ENCODE measurements at regions not wholly inside any gene's neighbourhood (a gene's known extent, or its start where the extent isn't known, plus 50 kb on each side); places are given as distances from the start of the nearest gene placed in this dataset.

DNA sequence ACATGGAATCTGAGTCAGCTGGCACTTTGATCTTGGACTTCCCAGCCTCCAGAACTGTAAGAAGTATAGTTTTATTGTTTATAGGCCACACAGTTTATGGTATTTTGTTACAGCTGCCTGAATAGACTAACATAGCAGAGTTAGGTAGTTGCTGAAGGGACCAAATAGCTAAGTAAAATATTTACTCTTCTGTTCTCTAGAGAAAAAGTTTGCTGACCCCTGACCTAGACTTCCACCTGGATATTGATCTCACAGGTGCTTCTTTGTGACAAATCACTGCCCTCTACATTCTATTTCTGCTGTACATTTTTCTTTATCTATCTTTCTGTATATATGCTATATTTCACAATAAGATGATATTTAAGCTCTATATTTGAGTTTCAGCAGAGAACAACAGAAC is 212.5 kb downstream of the CSNK2A3 start:
- DNase-seq (ENCODE audit: low spot score) = no peak

DNA sequence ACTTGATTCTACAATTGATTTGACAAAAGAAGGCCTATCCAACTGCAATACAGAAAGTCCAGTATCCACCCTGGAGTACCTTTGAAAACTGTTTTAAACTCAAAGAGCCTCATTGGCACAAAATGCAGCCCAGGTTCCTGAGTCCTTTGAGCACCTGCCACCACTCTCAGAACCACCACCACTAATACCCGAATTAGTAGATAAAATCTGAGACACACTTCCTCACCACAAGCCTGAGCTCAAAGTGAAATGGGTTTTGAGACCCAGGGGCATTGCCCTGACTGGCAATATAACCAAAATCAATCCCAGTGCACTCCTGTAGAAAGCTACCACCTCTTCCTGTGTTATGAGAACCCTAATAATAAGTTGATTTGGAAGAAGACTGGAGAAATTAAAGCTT is 215.7 kb downstream of the CSNK2A3 start:
- no peak for DNase-seq (ENCODE audit: low spot score)

DNA sequence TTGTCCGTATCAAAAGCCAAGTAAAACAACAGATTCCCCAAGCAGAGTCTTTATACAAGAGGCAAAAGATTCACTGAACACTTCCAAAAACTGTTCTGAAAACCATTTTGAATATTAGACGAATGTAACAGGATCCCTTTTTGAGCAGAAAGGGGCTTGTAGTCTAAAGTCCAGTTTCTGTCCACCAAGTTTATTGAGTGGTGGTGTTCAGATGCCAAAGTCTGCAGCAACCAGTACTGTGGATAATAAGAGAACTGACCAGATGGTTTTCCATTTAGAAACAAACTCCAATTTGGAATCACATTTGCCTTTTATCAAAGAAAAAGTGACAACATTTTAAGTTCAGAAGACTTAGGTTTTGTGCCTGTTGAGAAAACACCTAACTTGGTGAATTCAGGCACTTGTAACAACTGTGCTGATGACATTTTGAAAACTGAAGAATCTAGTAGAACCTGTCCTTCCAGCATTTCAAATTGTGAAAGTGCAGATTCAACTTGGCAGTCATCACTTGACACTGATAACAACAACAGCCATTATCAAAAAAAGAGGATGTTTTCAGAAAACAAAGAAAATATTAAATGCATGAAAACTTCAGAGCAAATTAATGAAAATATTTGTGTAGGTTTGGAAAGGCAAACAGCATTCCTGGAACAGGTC is 217.1 kb downstream of the CSNK2A3 start:
- no peak for DNase-seq (ENCODE audit: low spot score)

DNA sequence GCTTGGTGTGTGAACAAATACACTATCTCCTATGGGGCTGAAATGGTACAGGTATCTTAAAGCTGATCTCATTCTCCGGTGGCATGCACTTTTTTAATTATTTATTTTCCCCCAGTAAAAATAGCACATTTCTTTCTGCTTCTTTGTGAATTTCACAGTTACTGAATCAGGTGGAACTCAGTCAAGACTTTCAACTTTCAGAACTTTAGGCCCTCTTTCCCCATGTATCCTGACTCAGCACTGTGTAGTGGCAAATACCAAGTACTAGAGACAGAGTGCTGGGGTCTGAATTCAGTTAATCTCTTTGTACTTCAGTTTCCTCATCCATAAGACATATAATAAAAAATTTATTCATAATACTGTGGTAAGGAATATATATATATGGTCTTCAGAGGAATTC is 223.9 kb downstream of the CSNK2A3 start:
- DNase-seq (ENCODE audit: low spot score) = no peak

DNA sequence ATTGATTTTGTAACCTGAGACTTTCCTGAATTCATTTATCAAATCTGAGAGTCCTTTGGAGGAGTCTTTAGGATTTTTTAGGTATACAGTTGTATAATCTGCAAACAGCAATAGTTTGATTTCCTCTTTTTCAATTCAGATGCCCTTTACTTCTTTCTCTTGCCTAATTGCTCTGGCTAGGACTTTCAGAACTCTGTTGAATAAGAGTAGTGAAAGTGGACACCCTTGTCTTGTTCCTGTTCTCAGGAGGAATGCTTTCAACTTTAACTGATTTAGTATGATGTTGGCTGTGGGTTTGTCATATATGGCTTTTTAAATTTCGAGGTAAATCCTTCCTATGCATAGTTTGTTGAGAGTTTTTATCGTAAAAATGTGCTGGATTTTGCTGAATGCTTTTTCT is 227.4 kb downstream of the CSNK2A3 start:
- DNase-seq (ENCODE audit: low spot score) = no peak

DNA sequence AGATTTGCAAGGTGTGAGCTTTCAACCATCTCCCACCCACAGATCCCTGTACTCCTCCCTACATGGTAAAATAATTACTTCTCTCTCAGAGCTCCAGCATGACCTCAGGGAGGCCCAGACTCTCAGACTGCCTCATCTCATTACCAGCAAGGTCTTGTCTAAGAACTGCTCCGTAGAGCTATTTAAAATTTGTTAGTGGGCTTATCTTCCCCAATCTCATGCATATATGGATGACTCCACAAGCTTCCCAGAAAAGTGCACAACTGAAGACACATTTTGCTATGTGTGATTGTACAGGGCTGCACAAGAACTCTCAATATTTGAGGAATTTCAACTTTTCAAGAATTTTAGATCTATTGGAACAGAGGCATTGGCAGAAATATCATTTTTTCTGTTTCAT is 230.3 kb downstream of the CSNK2A3 start:
- no peak for DNase-seq (ENCODE audit: low spot score)

DNA sequence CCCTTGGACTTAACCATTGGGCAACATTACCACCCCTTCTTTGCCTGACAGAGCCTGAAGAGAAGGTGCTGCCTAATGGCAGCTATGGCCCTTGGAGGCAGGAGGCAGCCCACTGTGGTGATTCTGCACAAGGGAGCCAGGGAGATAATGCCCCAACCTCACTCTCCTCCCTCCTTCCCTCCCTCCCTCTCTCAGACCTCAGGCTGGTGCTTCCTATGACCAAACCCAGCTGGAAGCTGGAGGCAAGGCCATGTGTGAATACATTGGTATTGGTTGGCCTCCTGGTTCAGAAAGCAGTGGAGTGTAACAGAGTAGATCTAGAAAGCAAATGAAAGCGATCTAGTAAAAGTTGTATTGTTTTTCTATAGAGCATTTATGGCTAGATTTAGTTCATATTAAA is 233.1 kb downstream of the CSNK2A3 start:
- no peak for DNase-seq (ENCODE audit: low spot score)

DNA sequence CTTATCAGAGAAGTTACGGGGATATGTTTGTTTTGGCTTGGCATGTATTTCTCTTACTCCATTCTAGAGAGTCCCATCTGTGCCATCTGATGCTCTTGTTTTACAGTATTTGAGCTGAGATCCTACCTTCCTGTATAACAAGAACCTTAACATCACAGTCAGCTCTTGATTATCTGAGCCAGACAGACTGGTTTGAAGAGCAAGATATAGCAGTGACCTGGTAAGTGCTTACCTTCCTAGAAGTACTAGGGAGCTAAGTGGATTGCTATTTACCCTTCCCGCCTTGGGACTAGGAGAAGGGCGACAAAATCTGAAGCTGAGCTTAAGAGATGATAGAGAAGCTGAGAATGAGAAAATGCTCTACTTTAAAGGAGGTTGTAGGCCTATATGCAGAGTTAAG is 235.3 kb downstream of the CSNK2A3 start:
- no peak for DNase-seq (ENCODE audit: low spot score)

DNA sequence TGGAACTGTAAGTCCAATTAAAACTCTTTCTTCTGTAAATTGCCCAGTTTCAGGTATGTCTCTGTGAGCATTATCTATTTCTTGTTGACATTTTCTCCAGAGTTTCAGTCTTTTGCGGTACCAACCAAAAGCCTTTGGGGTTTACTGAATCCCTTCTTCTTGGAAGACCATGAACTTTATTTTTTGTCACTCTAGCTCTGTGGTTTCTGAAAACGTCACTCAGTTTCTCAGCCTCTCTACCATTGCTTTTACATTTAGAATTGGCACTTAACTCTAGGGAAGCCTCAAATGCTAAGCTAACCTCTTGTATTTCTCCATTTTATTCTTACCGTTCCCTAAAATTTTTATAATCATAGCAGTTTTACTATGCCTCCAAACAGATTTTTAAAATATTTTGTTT is 237.6 kb downstream of the CSNK2A3 start:
- no peak for DNase-seq (ENCODE audit: low spot score)

DNA sequence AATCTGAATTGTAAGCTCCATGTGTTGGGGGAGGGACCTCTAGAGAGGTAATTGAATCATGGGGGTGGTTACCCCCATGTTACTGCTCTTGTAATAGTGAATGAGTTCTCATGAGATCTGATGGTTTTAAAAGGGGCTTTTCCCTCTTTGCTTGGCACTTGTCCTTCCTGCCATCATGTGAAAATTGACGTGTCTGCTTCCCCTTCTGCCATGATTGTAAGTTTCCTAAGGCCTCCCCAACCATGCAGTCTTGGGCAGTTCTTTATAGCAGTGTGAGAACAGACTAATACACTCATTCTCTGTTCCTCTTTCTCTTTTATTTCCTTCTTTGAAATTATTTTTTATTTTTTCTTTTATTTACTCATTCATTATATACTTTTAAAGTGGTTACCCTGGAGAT is 239.4 kb downstream of the CSNK2A3 start:
- no peak for DNase-seq (ENCODE audit: low spot score)

DNA sequence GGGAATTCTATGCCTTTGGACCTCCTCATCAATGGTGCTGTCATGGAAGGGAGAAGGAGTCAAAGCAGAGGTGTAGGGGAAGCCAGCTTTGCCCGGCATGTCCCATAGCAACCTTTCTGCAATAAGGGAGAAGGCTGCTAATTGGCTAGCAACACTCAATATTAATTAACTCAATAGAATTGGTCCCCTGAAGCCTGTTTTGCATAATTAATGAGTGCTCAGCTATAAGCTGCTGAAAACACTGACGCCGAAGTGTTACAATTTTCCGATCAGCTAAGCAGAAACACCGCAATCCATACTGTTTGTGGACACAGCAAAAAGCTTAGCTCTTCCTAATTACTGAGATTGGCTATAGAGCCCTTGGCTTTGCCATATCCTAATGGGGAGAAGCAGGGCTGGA is 245.0 kb downstream of the CSNK2A3 start:
- DNase-seq (ENCODE audit: low spot score) = no peak

DNA sequence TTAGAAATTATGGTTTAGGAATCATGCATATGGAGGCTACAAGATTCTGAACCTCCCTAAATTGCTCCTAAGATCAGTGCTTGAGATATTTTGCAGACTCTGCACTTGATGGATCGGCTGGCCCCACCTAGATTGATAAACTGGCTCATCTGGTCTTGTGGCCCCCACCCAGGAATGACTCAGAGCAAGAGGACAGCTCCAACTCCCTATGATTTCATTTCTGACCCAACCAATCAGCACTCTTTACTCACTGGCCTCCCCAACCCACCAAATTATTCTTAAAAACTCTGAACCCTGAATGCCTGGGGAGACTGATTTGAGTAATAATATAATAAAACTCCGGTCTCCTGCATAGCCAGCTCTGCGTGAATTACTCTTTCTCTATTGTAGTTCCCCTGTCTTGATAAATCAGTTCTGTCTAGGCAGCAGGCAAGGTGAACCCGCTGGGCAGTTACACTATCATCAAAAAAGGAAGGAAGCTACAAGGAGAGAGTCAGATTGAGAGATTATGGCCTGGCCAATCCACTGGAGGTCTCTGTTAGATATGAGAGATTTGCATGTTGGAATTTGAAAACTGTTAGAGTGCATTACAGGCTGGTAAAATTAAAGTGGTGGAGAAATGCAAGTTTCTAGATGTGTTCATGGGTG is 245.8 kb downstream of the CSNK2A3 start:
- DNase-seq (ENCODE audit: low spot score) = no peak

DNA sequence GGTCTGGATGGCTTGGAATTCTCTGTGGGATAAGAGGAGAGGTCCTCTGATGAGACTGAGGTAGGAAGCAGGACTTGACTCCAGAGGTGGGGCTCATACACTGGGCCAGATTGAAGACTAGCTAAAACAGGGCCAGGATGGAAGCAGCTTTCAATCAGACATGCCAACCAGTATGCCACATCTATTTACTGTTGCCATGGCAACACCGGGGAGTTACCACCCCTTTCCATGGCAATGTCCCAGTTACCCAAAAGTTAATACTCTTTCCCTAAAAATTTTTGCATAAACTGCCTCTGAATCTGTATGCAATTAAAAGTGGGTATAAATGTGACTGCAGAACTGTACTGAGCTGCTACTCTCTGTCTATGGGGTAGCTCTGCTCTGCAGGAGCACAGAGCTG is 247.5 kb upstream of the ZBED5 start:
- DNase-seq (ENCODE audit: low spot score) = no peak

DNA sequence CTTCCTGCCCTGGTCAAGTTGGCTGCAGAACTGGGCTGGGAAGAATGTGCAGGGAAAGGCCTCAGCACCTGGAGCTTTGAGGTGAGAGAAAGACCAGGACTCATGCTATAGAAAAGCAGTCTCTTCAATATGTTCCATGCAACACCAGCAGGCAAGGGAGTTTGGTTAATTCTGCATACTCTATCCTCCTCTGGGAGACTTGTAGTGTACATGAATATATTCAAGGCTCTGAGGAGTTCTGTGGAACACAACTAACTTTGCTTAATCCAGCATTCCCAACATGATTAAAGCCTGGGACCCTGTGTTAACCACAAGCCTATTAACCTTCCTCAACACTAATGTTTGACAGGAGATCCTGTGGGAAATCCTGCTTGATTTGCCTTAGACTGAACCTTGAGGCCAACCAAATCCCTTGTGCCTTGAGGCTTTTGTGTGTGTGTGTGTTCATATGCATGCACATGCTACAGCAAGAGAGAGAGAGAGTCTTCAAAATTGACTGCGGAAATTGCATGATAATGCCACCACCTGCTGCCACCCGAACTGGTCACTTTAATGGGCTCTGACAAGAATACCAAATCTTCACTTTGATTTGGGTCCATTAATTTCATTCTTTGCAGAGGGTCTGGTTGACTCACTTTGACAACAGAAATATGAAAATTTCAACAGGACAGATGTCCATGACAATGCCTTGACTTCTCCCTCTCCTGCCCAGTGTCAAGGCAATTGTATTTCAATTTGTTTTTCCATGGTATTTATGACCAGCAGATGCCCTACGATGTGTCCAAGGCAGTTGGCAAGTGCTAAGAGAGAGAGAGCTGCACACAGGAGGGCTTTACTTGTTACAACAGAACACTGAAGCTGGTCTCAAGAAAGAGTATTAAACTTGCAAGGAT is 238.2 kb upstream of the ZBED5 start:
- DNase-seq (ENCODE audit: low spot score) = no peak

DNA sequence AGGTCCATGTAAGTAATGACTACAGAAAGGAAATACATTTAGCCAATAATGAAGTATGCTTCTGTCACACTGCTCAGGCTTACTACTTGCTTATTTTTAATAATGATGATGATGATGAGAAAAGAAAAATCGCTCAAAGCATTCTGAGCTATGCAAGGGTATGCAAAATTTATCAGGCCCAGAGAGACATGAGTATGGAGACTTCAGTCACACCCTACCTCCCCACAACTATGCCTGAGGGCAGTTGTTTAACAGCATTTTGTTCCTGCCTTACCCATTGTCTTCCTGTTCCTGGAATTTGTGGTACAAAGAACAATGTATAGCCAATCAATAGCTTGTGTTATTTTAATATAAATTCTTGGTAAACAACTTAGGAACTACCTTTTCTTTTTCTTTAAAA is 232.6 kb upstream of the ZBED5 start:
- no peak for DNase-seq (ENCODE audit: low spot score)

DNA sequence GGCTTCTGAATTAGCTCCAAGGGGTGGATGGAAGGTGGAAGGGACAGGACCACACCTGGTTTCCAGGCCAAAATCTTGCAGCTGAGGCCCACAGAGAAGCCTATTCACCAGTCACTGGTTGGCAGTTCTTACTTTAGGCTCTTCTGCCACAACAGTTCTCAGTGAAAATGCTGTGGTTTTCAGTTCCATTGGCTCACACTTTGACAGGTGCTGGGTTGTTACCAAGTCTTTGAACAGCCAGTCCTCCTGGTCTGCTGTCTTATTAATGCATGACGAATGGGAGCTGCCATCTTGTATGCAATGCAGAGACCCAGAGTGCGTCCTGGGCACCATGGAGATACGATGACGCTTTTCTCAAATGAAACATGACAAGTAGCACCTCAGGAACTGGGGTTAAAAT is 232.0 kb upstream of the ZBED5 start:
- DNase-seq (ENCODE audit: low spot score) = no peak

DNA sequence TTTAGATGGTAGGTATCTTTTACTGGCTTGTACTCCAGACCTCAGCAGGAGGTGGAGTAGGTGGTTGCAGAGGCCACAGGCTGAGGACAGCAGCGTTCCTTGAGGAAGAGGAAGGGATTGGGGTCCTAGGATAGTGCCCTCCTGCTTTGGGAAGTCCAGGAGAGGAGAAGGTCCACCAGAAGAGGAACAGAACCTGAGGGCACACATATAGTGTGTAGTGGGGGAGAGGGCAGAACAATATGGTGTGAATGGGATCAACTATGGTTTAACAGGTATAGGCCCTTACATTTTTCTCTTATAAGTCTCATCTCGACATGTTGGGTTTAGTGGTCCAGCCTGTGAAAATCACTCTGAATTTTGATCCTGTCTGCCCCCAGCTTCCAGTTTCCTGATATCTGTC is 229.1 kb upstream of the ZBED5 start:
- DNase-seq (ENCODE audit: low spot score) = no peak

DNA sequence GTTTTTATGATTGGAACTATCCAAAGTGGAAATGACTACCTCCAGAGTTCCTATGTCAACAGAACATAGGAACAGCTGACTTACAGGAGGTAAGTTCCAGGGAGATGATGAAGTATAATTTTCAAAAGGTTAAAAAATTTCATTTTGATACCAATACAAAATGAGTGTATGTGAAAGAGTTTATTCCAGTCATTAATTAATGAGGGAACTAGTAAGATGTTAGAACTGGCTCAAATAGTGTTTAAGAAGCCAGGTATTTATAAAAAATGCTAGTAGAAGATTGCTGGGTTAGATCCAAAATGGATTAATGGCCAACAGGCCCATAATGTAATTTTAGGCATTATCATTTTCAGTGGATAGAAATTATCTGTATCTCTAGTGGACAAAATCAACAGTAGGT is 227.7 kb upstream of the ZBED5 start:
- no peak for DNase-seq (ENCODE audit: low spot score)

DNA sequence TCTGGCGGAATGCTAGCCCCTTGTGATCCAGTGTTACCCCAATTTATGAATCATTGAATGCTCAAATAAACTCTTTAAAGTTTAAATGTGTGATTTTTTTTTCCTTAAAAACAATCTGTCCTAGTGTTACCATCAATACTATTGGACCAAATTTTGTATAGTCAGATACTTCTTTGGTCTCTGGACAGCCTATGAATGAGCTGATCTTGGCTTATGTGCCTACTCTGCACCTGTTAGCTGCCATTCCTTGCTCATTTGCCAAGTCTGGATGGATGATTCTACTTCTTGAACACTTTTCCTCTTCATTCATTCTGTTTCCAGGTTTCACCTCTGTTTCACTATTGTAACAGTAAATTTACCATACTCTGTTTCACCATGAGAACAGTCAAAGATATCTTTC is 226.5 kb upstream of the ZBED5 start:
- no peak for DNase-seq (ENCODE audit: low spot score)

DNA sequence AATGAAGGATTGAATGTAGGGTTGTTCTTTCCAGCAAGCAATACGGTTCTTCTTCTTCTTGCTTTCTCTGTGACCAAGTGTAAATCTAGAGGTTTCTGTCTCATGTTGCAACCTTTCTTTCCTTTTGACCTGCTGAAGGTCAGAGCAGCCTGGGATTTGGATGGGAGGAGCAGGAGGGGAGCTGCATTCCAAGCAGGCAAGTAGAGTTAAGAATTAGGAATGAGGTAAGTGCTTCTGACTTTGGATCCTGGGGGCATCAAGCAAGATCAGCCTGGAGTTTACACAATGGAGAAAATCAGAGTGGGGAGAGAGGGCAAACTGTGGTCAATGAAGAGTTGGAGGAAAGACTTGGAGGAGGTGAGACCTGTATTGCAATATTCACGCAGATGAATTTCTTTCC is 225.6 kb upstream of the ZBED5 start:
- no peak for DNase-seq (ENCODE audit: low spot score)

DNA sequence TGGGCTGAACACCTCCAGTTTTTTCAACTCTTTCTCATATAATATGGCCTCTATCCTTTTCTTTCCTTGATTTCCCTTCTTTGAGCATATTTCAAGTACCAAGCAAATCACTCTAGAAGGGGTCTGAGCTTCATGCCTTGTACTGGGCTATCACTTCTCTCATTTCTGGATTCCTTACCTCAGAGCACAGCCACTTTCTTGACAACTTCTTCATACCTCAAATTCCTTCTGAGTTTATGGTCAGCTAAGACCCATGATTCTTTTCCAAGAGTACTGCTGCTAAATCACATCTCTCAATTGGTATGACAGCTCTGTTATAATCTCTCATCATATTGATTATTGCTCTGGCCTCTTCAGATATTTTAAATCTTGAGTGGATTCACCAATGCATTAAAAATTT is 224.8 kb upstream of the ZBED5 start:
- no peak for DNase-seq (ENCODE audit: low spot score)

DNA sequence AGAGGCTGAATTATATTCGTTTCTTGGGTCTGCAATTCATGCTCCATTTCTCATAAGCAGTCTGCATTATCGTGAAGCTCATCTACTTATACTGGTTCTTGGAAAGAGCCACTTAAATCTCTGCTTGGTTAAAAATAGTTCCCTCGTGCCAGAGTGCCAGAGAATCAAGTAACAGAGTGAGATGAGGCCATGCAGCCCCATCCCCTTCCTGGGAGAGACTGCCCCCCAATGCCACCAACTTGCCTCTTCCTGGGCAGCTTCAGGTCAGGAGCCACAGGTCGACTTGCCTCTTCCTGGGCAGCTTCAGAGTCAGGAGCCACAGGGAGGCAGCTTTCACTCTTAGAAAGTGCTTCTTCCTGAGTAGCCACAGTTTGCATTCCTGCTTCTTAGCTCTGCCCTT is 223.9 kb upstream of the ZBED5 start:
- no peak for DNase-seq (ENCODE audit: low spot score)

DNA sequence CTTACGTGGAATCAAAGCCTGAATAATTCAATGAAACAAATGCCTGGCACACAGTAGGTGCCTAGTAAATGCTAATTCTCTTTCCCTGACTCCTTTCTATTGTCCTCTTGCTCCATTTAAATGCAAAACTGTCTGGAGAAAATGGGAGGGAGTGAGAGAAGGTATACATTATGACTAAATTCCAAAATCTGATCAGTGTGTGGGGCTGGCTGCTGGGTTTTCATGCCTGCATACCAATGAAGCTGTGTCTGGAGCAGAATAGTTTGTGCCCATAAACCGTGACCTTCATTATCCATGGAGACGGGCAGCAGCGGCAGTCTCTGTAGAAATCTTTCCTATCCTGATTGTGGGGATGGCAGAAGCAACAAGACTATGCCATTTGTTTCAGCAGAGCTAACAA is 223.4 kb upstream of the ZBED5 start:
- no peak for DNase-seq (ENCODE audit: low spot score)
